Naive B cell (primary cell): ENCODE measurements at regions not wholly inside any gene's neighbourhood (a gene's known extent, or its start where the extent isn't known, plus 50 kb on each side); places are given as distances from the start of the nearest gene placed in this dataset.
A peak's percentile ranks its signal among the peaks of the same experiment; 100 is the strongest.

Source experiments
- ATAC-seq, 2 donors: fragments of 150-1000 bp; cut with Tn5 transposase; 2 replicates each; pipeline ENCODE4 v1.10.0; 2021; ENCODE audit warnings: low read depth in 2 of 2, mild to moderate bottlenecking in 2 of 2, moderate library complexity in 2 of 2
- DNase-seq: peaks from one replicate; pipeline ENCODE4 v3.0.0; 2022
- H3K27ac Mint-ChIP-seq, 6 donors: one replicate each; pipeline ENCODE4 v1.8.0; 2020 to 2022; ENCODE audit warnings: mild to moderate bottlenecking in 6 of 6, mixed read lengths in 6 of 6, moderate library complexity in 5 of 6, inconsistent platforms in 2 of 6
- H3K27me3 Mint-ChIP-seq, 3 donors: one replicate each; pipeline ENCODE4 v1.8.0; 2021 to 2022; ENCODE audit warnings: mixed read lengths in 3 of 3, mild to moderate bottlenecking in 1 of 3
- H3K36me3 Mint-ChIP-seq, 2 donors: one replicate each; pipeline ENCODE4 v1.8.0; 2020 to 2022; ENCODE audit warnings: mixed read lengths in 2 of 2, inconsistent platforms in 1 of 2, mild to moderate bottlenecking in 1 of 2
- H3K4me1 Mint-ChIP-seq, 3 donors: one replicate each; pipeline ENCODE4 v1.8.0; 2020 to 2022; ENCODE audit warnings: mixed read lengths in 3 of 3, inconsistent platforms in 1 of 3, mild to moderate bottlenecking in 1 of 3, moderate library complexity in 1 of 3
- H3K4me3 Mint-ChIP-seq, 8 donors: one replicate each; pipeline ENCODE4 v1.8.0; 2020 to 2022; ENCODE audit warnings: mild to moderate bottlenecking in 8 of 8, mixed read lengths in 8 of 8, moderate library complexity in 8 of 8, inconsistent platforms in 2 of 8
- H3K9me3 Mint-ChIP-seq, 7 donors: one replicate each; pipeline ENCODE4 v1.8.0; 2020 to 2022; ENCODE audit warnings: mixed read lengths in 7 of 7, mild to moderate bottlenecking in 5 of 7, inconsistent platforms in 2 of 7, moderate library complexity in 1 of 7

DNA sequence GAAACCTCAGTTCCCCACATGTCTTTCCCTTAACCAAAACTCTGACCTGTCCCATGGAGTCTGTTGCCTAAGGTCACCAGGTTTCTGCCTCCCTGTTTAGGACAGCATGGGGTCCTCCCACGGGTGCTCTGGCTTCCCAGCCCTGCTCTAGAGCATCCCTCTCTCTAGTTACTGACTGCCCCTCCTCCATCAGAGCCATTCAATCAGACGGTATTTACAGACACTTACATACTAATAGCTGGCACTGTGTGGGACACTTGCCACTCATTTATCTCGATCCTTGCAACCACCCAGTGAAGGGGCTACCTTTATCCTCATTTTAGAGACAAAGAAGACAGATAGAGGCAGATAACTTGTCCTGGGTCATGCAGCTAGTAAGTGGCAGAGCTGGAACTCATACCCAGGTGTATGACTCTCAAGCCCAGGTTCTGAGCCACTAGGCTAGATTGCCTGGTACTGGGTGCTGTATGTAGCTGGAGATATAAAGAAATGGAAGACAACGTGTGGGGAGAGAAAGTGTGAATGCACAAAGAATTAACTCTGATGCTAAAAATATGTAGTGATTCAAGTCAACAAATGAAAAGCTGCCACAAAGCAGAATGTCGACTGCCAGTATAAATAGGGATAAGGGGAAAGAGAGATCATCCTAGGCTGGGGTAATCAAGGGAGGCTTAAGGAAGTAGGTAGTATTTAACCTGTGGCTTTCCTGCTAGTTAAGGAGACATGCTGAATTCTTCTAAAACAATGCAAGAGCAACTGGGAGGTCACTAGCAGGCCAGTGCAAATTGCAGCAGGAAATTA is 52.5 kb upstream of the PDE8B start:
- ATAC-seq: no peak
- Mint-ChIP-seq H3K27ac (no peak overlapping the region), H3K36me3 (no peaks in the 10 kb centered on the region), H3K4me3 (peak overlapping the region in 1 of 8 donors; percentile 57), H3K27me3 (peaks cover 0 to 9% (median 0%) of the 10 kb centered on the region in 3 donors), H3K9me3 (peaks cover 0 to 9% (median 3%) of the 10 kb centered on the region in 7 donors), H3K4me1 (no peaks in the 10 kb centered on the region)
- DNase-seq: no peak

DNA sequence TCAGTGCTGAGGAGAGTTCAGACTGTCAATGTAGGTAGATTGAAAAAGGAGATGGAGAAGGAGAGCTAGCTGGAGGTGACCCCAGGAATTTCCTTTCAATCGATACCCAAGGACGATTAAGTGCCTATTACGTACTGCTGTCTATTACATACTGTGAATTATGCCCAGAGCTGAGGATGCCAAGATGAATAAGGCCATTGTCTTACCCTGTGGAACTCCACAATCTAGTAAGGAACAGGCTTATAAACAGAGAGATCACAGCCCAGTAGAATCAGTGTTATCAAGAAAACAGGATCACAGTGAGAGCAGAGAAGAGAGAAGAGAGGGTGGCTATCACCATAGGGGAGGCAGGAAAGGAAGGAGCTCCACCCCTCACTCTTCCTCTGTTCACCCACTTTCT is 54.1 kb upstream of the PDE8B start:
- Mint-ChIP-seq H3K36me3 (no peaks in the 10 kb centered on the region), H3K9me3 (peaks cover 0 to 4% (median 2%) of the 10 kb centered on the region in 7 donors), H3K4me3 (no peak overlapping the region), H3K4me1 (no peaks in the 10 kb centered on the region), H3K27me3 (peaks cover 0 to 9% (median 0%) of the 10 kb centered on the region in 3 donors), H3K27ac (no peak overlapping the region)
- ATAC-seq (no peak), DNase-seq (no peak)

DNA sequence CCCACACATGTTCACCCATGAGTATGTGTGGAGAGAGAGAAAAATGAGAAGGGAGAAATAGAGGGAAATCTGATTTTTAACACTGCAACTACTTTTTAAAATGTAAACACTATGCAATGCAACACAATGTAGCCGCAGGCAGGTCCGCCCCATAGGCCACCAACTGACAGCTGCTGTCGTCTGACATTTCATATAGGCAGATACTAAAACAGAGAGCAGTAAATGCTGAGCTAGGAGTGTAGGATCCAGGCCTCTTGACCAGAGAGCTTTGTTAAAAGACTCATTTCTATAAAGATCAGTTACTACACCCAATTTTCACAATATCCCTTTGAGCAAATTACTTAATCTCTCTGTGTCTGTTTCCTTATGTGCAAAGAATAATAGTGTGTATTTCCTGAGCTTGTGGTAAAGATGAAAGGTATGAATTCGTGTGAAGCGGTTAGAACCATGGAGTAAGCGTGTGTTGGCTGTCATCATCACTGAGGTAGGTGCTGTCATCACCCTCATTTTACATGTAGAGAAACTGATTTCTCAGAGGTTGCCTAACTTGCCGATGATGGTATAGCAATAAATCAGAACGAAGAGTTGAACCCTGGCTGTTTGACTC is 55.2 kb upstream of the PDE8B start:
- Mint-ChIP-seq H3K27me3 (peaks cover 0 to 9% (median 0%) of the 10 kb centered on the region in 3 donors), H3K4me1 (no peaks in the 10 kb centered on the region), H3K4me3 (no peak overlapping the region), H3K9me3 (no peaks in the 10 kb centered on the region), H3K27ac (no peak overlapping the region), H3K36me3 (no peaks in the 10 kb centered on the region)
- ATAC-seq (no peak), DNase-seq (no peak)

DNA sequence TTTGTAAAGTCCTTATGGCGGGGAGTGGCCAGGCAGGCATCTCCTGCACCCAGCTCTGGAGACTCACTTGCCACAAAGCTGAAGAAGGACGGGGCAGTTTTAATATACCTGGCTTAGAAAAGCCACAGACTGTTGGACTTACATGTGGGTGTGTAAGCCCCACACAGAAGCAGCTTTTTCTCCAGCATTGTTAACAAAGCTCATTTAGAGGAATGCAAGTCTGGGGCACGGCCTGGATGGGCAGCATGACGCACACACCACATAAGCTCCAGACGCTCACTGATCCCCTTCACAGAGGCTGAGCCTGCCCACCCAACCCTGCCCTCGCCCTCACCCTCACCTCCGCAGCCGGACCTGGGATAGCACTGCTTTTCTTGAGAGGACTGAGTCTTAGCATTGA is 58.0 kb upstream of the PDE8B start:
- ATAC-seq (no peak), DNase-seq (no peak)
- H3K4me1 Mint-ChIP-seq: no peaks in the 10 kb centered on the region
- H3K27me3 Mint-ChIP-seq: peaks cover 0 to 9% (median 0%) of the 10 kb centered on the region in 3 donors
- H3K9me3 Mint-ChIP-seq: no peaks in the 10 kb centered on the region
- H3K4me3 Mint-ChIP-seq: no peak overlapping the region
- no peaks in the 10 kb centered on the region for H3K36me3 Mint-ChIP-seq
- no peak overlapping the region for H3K27ac Mint-ChIP-seq

DNA sequence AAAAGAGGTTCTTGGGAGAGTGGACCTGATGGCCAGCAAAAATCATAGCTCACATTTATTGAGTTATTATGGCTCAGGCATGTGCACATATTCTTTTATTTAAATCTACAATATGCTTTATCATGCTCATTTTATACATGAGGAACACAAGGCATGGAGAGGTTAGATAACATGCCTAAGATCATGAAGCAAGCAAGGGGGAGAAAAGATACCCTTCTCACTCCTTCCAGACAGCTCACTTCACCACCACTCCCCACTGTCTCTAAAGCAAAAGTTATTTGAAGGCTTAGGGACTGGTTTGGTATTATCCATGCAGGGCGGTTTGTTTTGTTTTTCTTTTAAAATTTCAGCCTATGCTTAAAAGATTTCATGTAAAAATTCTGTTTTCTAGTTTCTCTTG is 59.0 kb upstream of the PDE8B start:
- DNase-seq: no peak
- H3K4me3 Mint-ChIP-seq: no peak overlapping the region
- no peaks in the 10 kb centered on the region for H3K36me3 Mint-ChIP-seq
- H3K9me3 Mint-ChIP-seq: no peaks in the 10 kb centered on the region
- H3K27me3 Mint-ChIP-seq: peaks cover 0 to 5% (median 0%) of the 10 kb centered on the region in 3 donors
- no peak overlapping the region for H3K27ac Mint-ChIP-seq
- ATAC-seq: no peak
- no peaks in the 10 kb centered on the region for H3K4me1 Mint-ChIP-seq

DNA sequence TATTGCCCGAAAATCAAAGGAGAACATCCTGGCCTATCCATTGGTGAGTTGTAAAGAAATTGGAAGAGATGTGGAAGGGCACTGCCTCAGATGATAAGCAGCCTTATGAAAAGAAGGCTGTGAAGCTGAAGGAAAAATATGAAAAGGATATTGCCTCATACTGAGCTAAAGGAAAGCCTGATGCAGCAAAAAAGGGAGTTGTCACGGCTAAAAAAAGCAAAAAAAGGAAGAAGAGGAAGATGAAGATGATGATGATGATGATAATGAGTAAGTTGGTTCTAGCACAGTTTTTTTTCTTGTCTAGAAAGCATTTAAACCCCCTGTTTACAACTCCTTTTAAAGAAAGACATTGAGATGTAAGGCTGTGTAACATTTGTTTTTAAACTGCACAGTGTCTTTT is 59.8 kb upstream of the ZBED3 start:
- no peaks in the 10 kb centered on the region for H3K9me3 Mint-ChIP-seq
- no peaks in the 10 kb centered on the region for H3K36me3 Mint-ChIP-seq
- H3K27me3 Mint-ChIP-seq: peaks cover 0 to 8% (median 0%) of the 10 kb centered on the region in 3 donors
- H3K4me1 Mint-ChIP-seq: peaks cover 0 to 4% (median 0%) of the 10 kb centered on the region in 3 donors
- no peak overlapping the region for H3K27ac Mint-ChIP-seq
- DNase-seq: no peak
- no peak for ATAC-seq
- H3K4me3 Mint-ChIP-seq: no peak overlapping the region

DNA sequence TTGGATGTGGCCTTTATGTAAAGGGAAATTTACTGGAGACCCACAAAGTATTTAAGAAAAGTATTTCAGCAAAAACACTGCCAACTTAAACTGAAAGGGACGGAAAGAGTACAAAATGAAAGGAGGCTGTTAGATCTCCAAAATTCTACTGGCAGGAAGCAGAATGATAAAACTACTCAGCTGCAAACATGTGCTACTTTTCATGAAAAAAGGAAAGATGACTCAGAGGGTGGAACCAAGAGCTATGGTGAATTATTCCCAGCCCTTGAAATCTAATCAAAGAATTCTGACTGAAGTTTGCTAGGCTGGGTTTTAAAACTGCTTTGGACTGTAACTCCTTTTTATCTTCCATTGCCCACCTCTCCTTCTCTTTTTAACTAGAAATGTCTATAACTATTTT is 58.6 kb upstream of the ZBED3 start:
- H3K27ac Mint-ChIP-seq: no peak overlapping the region
- no peak overlapping the region for H3K4me3 Mint-ChIP-seq
- no peak for DNase-seq
- H3K36me3 Mint-ChIP-seq: no peaks in the 10 kb centered on the region
- no peak for ATAC-seq
- H3K27me3 Mint-ChIP-seq: peaks cover 0 to 8% (median 0%) of the 10 kb centered on the region in 3 donors
- H3K9me3 Mint-ChIP-seq: no peaks in the 10 kb centered on the region
- H3K4me1 Mint-ChIP-seq: peaks cover 0 to 4% (median 0%) of the 10 kb centered on the region in 3 donors

DNA sequence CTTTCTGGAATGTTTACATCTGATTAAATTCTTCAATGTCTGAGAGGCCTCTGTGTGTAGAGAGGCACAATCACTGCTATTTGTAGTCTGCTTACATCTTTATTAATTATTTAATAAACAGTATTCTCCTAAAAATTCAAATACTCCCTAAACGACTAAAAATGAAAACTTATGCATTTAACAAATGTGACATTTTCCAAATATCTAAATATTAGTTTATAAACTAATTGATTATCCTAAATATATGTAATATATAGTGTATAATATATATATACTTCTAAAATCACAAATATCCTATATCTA is 57.7 kb upstream of the ZBED3 start:
- Mint-ChIP-seq H3K4me1 (peaks cover 0 to 4% (median 0%) of the 10 kb centered on the region in 3 donors), H3K27me3 (peaks cover 0 to 8% (median 0%) of the 10 kb centered on the region in 3 donors), H3K4me3 (no peak overlapping the region), H3K27ac (no peak overlapping the region), H3K9me3 (no peaks in the 10 kb centered on the region), H3K36me3 (no peaks in the 10 kb centered on the region)
- DNase-seq (no peak), ATAC-seq (no peak)

DNA sequence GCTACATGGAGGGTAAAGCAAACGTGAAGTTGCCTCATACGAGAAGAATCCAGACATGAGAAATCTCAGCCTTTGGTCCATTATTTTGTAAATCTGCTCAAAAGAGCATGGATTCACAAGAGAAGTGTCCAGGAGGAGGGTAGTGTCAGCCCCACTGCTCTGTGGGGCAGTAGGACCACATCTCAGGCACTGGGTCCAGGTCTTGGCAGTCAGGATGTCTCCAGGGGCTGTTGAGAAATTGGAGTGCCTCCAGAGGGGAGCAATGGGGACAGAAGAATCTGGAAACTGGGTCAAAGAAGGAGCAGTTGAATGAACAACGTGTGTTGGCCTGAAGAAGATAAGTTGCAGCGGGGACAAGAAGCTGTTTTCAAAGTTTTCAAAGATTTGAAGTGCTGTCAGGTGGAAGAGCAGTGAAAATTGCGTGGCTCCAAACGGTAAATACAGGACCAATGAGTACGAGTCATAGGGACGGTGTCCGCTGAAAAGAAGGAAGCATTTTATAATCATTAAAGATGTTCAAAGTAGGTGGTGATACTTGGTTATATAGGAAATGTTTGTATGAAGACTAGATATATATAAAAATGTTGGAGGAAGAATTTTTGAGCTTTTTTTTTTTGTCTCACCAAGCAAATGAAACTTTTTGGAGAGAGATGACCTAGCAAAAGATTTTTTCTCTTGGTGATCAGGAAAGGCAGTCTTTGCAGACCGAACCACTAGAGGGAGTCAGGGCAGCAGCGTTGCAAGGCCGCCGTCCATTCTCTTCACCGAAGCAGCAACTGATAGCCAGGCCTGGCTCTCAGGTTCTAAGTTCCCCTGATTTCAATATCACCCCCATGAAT is 57.1 kb upstream of the ZBED3 start:
- DNase-seq: peak; percentile 31
- Mint-ChIP-seq H3K4me3 (no peak overlapping the region), H3K36me3 (no peaks in the 10 kb centered on the region), H3K27me3 (peaks cover 0 to 8% (median 0%) of the 10 kb centered on the region in 3 donors), H3K4me1 (peaks cover 0 to 4% (median 0%) of the 10 kb centered on the region in 3 donors), H3K27ac (no peak overlapping the region), H3K9me3 (no peaks in the 10 kb centered on the region)
- peak; percentile 47 to 54 for ATAC-seq

DNA sequence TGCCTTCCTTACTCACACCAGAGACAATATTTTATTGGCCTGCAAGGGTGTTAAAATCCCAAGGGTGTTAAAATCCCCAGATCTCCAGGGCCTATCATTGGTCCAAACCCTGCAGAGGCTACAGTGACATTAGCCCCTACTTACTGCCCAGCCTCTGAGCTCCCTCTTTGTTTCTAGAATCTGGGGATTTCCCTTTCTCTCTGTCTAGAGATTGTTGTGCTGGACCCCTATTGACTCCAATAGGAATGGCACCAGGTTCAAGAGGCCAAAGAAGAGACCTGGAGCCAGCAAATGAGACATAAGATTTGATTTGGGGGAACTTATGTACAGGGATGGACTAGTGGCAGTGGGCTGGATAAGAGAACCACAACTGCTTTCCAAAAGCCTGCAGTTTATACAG is 53.3 kb upstream of the ZBED3 start:
- no peak for DNase-seq
- ATAC-seq: no peak

DNA sequence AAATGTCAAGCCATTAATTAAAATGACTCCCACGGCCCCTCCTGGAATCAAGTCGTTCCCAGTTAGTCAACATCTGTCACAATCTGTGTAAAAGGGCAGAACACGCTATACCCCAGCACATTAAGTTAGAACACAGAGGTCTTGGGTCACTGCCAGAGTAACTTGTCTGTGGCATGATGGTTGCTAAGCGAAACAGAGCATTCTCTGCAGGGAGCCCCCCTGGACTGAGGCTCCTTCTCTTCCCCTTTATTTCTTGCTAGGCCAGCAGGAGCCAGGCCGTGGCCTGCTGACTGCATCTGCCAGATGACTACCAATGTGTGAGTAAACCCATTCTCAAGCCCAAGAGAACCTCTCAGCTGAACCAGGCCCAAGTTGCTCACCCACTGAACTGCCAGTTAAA is 51.9 kb upstream of the ZBED3 start:
- no peak for DNase-seq
- no peaks in the 10 kb centered on the region for H3K36me3 Mint-ChIP-seq
- H3K9me3 Mint-ChIP-seq: no peaks in the 10 kb centered on the region
- no peak overlapping the region for H3K4me3 Mint-ChIP-seq
- peaks cover 0 to 2% (median 0%) of the 10 kb centered on the region in 3 donors for H3K4me1 Mint-ChIP-seq
- H3K27me3 Mint-ChIP-seq: peaks cover 0 to 8% (median 0%) of the 10 kb centered on the region in 3 donors
- no peak overlapping the region for H3K27ac Mint-ChIP-seq
- no peak for ATAC-seq

More for the DNA sequence above, 53.3 kb upstream of the ZBED3 start:
- Mint-ChIP-seq H3K4me1 (peaks cover 0 to 4% (median 0%) of the 10 kb centered on the region in 3 donors), H3K4me3 (no peak overlapping the region), H3K36me3 (no peaks in the 10 kb centered on the region), H3K27ac (no peak overlapping the region), H3K27me3 (peaks cover 0 to 8% (median 0%) of the 10 kb centered on the region in 3 donors), H3K9me3 (no peaks in the 10 kb centered on the region)
